WTC11 (cell line): ENCODE measurements at regions not wholly inside any gene's neighbourhood (a gene's known extent, or its start where the extent isn't known, plus 50 kb on each side); places are given as distances from the start of the nearest gene placed in this dataset.

ENCODE experiments used
- ATAC-seq: fragments of 200-7000 bp; cut with Tn5 transposase; 2 replicates; pipeline ENCODE4 v1.10.0; 2021; ENCODE audit warnings: mild to moderate bottlenecking, moderate library complexity
- CTCF ChIA-PET: fragments of 300-600 bp; sonication (Branson Sonifier 250); formaldehyde crosslinking; loops from one replicate; lab custom pipeline; 2021; ENCODE audit warnings: antibody characterized with exemption; lab: Charles Lee
- POLR2A ChIA-PET: fragments of 350-600 bp; sonication (Branson Sonifier 250); formaldehyde crosslinking; loops from one replicate; lab custom pipeline; 2021; ENCODE audit warnings: antibody characterized with exemption; lab: Charles Lee
- DNase-seq: peaks from one replicate; pipeline ENCODE4 v3.0.0; 2021; ENCODE audit warnings: low spot score
- H3K27ac Mint-ChIP-seq: 2 replicates; pipeline ENCODE4 v1.8.0; 2021; ENCODE audit warnings: mixed read lengths
- H3K27me3 Mint-ChIP-seq: 2 replicates; pipeline ENCODE4 v1.8.0; 2021; ENCODE audit warnings: low read depth, mild to moderate bottlenecking, moderate library complexity, mixed read lengths
- H3K36me3 Mint-ChIP-seq: 2 replicates; pipeline ENCODE4 v1.8.0; 2021; ENCODE audit warnings: mixed read lengths
- H3K4me1 Mint-ChIP-seq: 2 replicates; pipeline ENCODE4 v1.8.0; 2022; ENCODE audit warnings: mixed read lengths
- H3K4me3 Mint-ChIP-seq: 2 replicates; pipeline ENCODE4 v1.8.0; 2021; ENCODE audit warnings: mild to moderate bottlenecking, moderate library complexity, mixed read lengths
- H3K9me3 Mint-ChIP-seq: 2 replicates; pipeline ENCODE4 v1.8.0; 2021; ENCODE audit warnings: mixed read lengths
- CDX4 ChIP-seq: fragments of 250-450 bp; sonication (Bioruptor Pico); IDR thresholded peaks from 2 replicates; pipeline ENCODE4 v1.9.0; 2021; ENCODE audit warnings: moderate library complexity, mild to moderate bottlenecking, inconsistent platforms, borderline replicate concordance
- E2F4 ChIP-seq: sonication (generic); formaldehyde crosslinking; IDR thresholded peaks from 2 replicates; pipeline ENCODE4 v1.8.1; 2022; ENCODE audit warnings: low read depth, mild to moderate bottlenecking, moderate library complexity, missing genetic modification reagents, borderline replicate concordance
- ELF4 ChIP-seq: sonication (generic); formaldehyde crosslinking; IDR thresholded peaks from 2 replicates; pipeline ENCODE4 v1.8.1; 2022; ENCODE audit warnings: low read depth, mild to moderate bottlenecking, moderate library complexity, missing genetic modification reagents
- ERG ChIP-seq: fragments of 250-450 bp; sonication (Bioruptor Pico); IDR thresholded peaks from 2 replicates; pipeline ENCODE4 v1.8.0; 2021; ENCODE audit warnings: mild to moderate bottlenecking
- ESRRA ChIP-seq: sonication (generic); formaldehyde crosslinking; IDR thresholded peaks from 2 replicates; pipeline ENCODE4 v1.8.1; 2022; ENCODE audit warnings: mild to moderate bottlenecking, missing genetic modification reagents, borderline replicate concordance
- ETV6 ChIP-seq: sonication (generic); formaldehyde crosslinking; IDR thresholded peaks from 2 replicates; pipeline ENCODE4 v1.8.1; 2022; ENCODE audit warnings: mild to moderate bottlenecking, missing genetic modification reagents
- IRF1 ChIP-seq: sonication (generic); formaldehyde crosslinking; IDR thresholded peaks from 2 replicates; pipeline ENCODE4 v1.8.0; 2023; ENCODE audit warnings: missing genetic modification reagents
- IRF2 ChIP-seq: sonication (generic); formaldehyde crosslinking; IDR thresholded peaks from 2 replicates; pipeline ENCODE4 v1.8.0; 2022; ENCODE audit warnings: low read depth, missing genetic modification reagents, borderline replicate concordance
- KAT7 ChIP-seq: sonication (generic); formaldehyde crosslinking; IDR thresholded peaks from 2 replicates; pipeline ENCODE4 v1.8.1; 2023; ENCODE audit warnings: missing genetic modification reagents, mild to moderate bottlenecking, borderline replicate concordance
- MAX ChIP-seq: sonication (generic); formaldehyde crosslinking; IDR thresholded peaks from 2 replicates; pipeline ENCODE4 v1.8.0; 2022; ENCODE audit warnings: mild to moderate bottlenecking, missing genetic modification reagents
- MYBL2 ChIP-seq: sonication (generic); formaldehyde crosslinking; IDR thresholded peaks from 2 replicates; pipeline ENCODE4 v1.8.1; 2023; ENCODE audit warnings: mild to moderate bottlenecking, moderate library complexity, missing genetic modification reagents
- NFYB ChIP-seq: sonication (generic); formaldehyde crosslinking; conservative IDR thresholded peaks from 2 replicates; pipeline ENCODE4 v1.8.0; 2022; ENCODE audit warnings: low read depth, missing genetic modification reagents
- OVOL2 ChIP-seq: fragments of 250-450 bp; sonication (Bioruptor Pico); IDR thresholded peaks from 2 replicates; pipeline ENCODE4 v1.9.0; 2021; ENCODE audit warnings: mild to moderate bottlenecking, borderline replicate concordance
- PREB ChIP-seq: sonication (generic); formaldehyde crosslinking; IDR thresholded peaks from 2 replicates; pipeline ENCODE4 v1.8.1; 2022; ENCODE audit warnings: mild to moderate bottlenecking, missing genetic modification reagents, moderate library complexity, borderline replicate concordance
- RELA ChIP-seq: sonication (generic); formaldehyde crosslinking; IDR thresholded peaks from 2 replicates; pipeline ENCODE4 v1.8.1; 2022; ENCODE audit warnings: missing genetic modification reagents, mild to moderate bottlenecking, borderline replicate concordance
- RORB ChIP-seq: fragments of 250-450 bp; sonication (Bioruptor Pico); IDR thresholded peaks from 2 replicates; pipeline ENCODE4 v1.9.0; 2021; ENCODE audit warnings: mild to moderate bottlenecking
- TEAD1 ChIP-seq: sonication (generic); formaldehyde crosslinking; IDR thresholded peaks from 2 replicates; pipeline ENCODE4 v1.8.0; 2022; ENCODE audit warnings: mild to moderate bottlenecking, missing genetic modification reagents
- USF1 ChIP-seq: sonication (generic); formaldehyde crosslinking; IDR thresholded peaks from 2 replicates; pipeline ENCODE4 v1.8.0; 2022; ENCODE audit warnings: mild to moderate bottlenecking, missing genetic modification reagents
- ZBTB21 ChIP-seq: sonication (generic); formaldehyde crosslinking; IDR thresholded peaks from 2 replicates; pipeline ENCODE4 v1.8.1; 2023; ENCODE audit warnings: mild to moderate bottlenecking, missing genetic modification reagents, borderline replicate concordance
- ZMAT4 ChIP-seq: fragments of 250-450 bp; sonication (Bioruptor Pico); IDR thresholded peaks from 2 replicates; pipeline ENCODE4 v1.9.0; 2021; ENCODE audit warnings: mild to moderate bottlenecking
- ZNF219 ChIP-seq: sonication (generic); formaldehyde crosslinking; IDR thresholded peaks from 2 replicates; pipeline ENCODE4 v1.8.0; 2023; ENCODE audit warnings: missing genetic modification reagents, mild to moderate bottlenecking, borderline replicate concordance
- ZNF317 ChIP-seq: sonication (generic); formaldehyde crosslinking; IDR thresholded peaks from 2 replicates; pipeline ENCODE4 v1.8.1; 2023; ENCODE audit warnings: low read depth, mild to moderate bottlenecking, moderate library complexity, missing genetic modification reagents, borderline replicate concordance
- ZNF512 ChIP-seq: sonication (generic); formaldehyde crosslinking; IDR thresholded peaks from 2 replicates; pipeline ENCODE4 v1.8.1; 2022; ENCODE audit warnings: missing genetic modification reagents, borderline replicate concordance
- ZNF532 ChIP-seq: fragments of 250-450 bp; sonication (Bioruptor Pico); IDR thresholded peaks from 2 replicates; pipeline ENCODE4 v1.9.0; 2021; ENCODE audit warnings: mild to moderate bottlenecking, borderline replicate concordance
- ZNF671 ChIP-seq: fragments of 250-450 bp; sonication (Bioruptor Pico); IDR thresholded peaks from 2 replicates; pipeline ENCODE4 v1.8.0; 2021; ENCODE audit warnings: mild to moderate bottlenecking

GRCh38 chr3:40891186-40891585 lies 308.1 kb upstream of the CTNNB1 start (continued):
- TF ChIP-seq IRF1 (no peak), PREB (no peak), ETV6 (CRISPR knock-in tag) (no peak), ZNF671 (CRISPR knock-in tag) (no peak), ZNF532 (CRISPR knock-in tag) (no peak), ZBTB21 (no peak), NFYB (no peak), MYBL2 (no peak)

- Mint-ChIP-seq H3K27ac (no peak overlapping the region), H3K9me3 (no peaks in the 10 kb centered on the region), H3K4me3 (no peak overlapping the region), H3K27me3 (no peaks in the 10 kb centered on the region), H3K36me3 (no peaks in the 10 kb centered on the region), H3K4me1 (peaks cover 18% of the 10 kb centered on the region)
- no peak for TF ChIP-seq CDX4 (CRISPR knock-in tag)
- TF ChIP-seq ERG (CRISPR knock-in tag): no peak
- TF ChIP-seq TEAD1 (CRISPR knock-in tag): no peak
- no peak for TF ChIP-seq MAX
- no peak for TF ChIP-seq RORB (CRISPR knock-in tag)
- no peak for TF ChIP-seq USF1 (CRISPR knock-in tag)
- TF ChIP-seq ZNF219 (CRISPR knock-in tag): no peak
- no peak for TF ChIP-seq ELF4
- no peak for TF ChIP-seq OVOL2 (CRISPR knock-in tag)
- TF ChIP-seq ESRRA: no peak
- TF ChIP-seq ZNF317: no peak
- TF ChIP-seq E2F4 (CRISPR knock-in tag): no peak
- no peak for TF ChIP-seq ZNF512 (CRISPR knock-in tag)
- TF ChIP-seq ZMAT4 (CRISPR knock-in tag): no peak
- no peak for TF ChIP-seq IRF2 (CRISPR knock-in tag)
- TF ChIP-seq RELA (CRISPR knock-in tag): no peak
- TF ChIP-seq KAT7 (CRISPR knock-in tag): no peak
- ChIA-PET POLR2A (no interaction called here), CTCF (no interaction called here)
- DNase-seq (no peak), ATAC-seq (no peak)
These were observed 304.2 kb upstream of the CTNNB1 start for GRCh38 chr3:40895109-40895508.
